GM18517 (cell line): ENCODE measurements at regions not wholly inside any gene's neighbourhood (a gene's known extent, or its start where the extent isn't known, plus 50 kb on each side); places are given as distances from the start of the nearest gene placed in this dataset.

Experiments
- ATAC-seq: cut with Tn5 transposase; IDR thresholded peaks from one replicate; pipeline ENCODE4 v1.9.1; 2021; ENCODE audit warnings: mild to moderate bottlenecking, moderate library complexity; ENCODE audit not compliant: unreplicated experiment

- ATAC-seq = no peak
Observed at GRCh38 chr22:49491726-49492125, 335.9 kb downstream of the BRD1 start.

GRCh38 chr22:49491221-49491635 lies 336.4 kb downstream of the BRD1 start:
- ATAC-seq = no peak

GRCh38 chr22:49490692-49491091 lies 337.0 kb downstream of the BRD1 start:
- no peak for ATAC-seq

DNA sequence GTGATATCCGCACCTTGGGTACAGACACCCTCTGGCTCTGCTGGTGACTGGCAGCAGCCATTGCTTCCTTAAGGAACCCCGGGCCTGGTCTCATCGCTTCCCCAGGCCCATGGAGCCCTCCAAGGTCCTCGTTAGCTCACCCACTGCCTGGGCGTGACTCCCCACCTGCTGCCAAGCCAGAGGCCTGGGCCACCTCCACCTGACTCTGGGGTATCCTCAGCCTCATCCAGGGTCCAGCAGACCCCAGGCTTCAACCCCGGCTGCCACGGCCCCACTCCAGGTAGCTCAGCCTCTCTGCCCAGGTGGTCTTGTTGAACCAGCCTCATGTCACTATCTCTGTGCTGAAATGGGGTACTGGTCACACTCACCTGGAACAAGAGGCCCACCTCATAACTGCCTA lies 337.9 kb downstream of the BRD1 start:
- ATAC-seq = no peak

DNA sequence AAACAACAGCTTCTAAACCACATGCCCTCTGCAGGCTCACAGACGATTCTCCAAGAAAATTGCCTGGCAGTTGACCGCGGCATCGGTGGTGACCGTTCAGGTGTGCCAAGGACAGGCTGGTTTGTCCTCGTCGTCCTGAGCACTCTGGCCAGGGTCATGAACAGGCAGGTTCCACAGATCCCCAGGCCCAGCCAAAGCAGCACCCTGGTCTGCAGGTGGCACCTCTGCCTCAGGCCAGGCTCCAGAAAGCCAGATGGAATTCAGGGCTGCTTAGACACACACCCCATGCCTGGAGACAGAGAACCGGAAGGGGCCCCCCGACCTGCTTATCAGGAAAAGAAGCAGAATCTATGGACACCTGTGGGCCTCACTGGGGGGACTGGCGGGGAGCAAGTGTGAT lies 338.7 kb downstream of the BRD1 start:
- no peak for ATAC-seq

DNA sequence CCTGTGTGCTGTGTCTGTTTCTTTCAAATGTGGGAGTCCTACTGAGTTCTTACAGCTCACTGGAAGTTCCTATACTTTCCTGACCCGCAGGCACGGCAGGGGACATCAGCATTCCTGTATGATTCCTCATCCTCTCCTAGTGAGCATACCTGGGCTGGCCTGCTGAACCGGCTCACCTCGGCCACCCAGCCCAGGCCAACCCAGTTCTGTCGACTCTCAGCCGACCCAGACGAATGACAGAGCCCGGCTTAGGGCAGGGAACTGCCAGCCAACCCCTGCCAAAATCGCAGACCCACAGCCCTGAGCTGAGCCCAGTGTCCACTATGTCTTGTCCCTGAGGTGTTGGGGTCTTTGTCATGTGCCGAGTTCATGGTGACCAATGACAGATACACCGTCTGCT lies 339.7 kb downstream of the BRD1 start:
- ATAC-seq = no peak

DNA sequence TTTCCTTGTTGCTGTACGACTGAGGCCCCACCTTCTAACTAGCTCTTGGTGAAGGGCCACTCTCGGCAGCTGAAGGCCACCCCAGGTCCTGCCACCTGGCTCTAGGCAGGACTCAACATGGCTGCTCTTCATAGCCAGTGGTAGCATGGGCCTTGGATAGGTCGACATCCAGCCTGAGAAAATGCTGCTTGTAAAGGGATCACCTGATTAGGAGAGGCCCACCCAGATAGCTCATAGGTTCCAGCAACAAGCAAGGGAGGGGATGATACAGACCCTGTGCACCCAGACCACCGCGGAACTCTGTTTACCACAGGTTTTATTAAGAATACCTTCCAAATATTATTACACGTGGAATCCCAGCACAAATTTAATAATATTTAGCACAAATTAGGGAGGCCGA lies 341.4 kb downstream of the BRD1 start:
- no peak for ATAC-seq

DNA sequence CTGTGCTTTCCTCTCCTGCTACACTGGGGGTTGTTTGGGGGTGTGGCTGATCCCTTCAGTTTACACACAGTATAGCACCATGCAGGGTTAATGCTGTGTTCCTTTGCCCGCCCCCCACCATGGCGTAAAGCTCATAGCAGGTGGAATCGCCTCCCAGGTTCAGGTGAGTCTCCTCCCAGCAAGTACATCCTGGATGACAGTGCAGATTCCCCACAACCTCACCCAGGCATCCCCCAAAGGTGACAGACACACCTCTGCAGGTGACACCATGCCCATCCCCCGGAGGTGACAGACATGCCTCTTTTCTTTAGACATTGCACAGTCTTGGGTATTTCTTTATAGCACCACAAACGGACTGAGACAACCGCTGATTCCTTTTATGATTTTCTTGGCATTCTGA lies 343.7 kb downstream of the BRD1 start:
- no peak for ATAC-seq

DNA sequence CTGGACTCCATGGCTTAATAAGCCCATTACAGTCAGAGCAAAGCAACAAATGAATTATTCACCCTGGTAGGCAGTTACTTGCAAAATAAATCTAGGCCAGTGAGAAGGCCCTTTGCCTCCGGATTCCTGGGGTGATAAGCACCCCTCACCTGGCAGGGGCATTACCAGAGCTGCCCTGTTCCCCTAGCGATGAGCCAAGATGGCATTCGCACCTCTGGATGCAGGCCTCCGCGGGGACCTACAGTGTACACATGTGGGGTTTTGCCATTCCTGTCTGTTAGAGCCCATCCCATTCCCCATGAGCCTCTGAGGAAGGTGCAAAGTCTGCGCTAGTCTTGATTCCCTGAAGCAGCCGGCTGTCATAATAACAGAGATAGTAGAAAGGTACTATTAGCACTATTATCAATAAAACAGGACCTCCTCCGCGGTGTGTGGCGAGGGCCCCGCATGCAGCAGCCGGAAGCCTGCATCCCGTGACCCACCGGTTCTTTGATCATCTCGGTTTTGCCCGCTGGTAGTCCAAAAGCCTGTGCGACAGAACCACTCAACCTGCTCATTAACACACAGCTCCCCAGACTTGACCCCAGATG lies 344.3 kb downstream of the BRD1 start:
- ATAC-seq = no peak

DNA sequence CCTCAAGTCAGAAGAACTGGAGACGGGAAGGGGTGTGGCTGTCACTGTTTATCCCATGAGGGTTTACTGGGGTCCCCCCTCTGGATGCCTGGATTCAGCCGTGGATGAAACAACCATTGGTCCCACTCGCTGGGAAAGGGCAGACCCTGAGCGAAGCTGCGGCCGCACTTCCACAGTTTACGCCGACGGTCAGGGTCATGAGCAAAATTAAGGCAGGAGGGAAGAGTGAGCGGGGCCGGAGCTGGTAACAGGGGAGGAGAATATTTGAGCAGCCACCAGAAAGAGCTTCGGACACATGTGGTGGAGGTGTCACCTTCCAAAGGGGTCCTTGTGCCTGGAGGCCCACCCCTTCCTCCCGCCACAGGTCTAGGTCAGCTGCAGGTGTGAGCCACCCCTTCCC lies 344.9 kb downstream of the BRD1 start:
- ATAC-seq = no peak

DNA sequence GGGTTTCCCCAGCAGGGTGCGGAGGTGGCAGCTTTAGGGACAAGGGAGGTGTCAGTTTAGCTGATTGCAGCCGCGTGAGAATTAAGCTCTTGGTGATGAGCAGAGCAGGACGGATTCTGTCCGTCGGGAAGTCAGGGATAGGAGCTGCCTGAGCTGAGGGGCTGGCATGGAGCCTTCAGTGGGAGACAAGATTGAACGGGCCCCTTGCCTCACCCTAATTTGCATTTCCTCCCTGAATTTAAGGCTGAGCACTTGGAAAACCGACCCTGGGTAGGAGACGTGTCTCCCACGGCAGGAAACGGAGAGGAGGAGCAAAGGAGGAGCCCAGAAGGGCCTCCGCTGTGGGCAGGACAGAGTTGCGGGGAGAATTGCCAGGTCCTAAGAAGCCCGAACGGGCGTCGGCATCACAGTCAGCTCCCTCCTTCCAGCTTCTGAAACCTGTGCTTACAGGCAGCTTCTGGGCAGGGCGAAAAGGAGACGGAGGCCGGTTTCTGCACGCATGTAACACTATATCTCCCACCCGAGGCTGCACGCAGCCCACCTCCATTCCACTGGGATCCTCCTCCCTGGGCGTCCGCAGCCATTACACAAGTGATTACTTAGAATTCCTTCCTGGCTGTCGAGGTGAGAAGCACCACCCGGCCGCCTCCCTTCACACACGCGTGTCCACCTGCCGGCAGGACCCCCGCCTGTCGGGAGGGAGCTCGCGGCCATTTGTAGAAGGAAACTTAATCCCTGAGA lies 345.8 kb downstream of the BRD1 start:
- ATAC-seq = no peak

- ATAC-seq = no peak
Observed at GRCh38 chr22:49480896-49481658, 346.6 kb downstream of the BRD1 start.

DNA sequence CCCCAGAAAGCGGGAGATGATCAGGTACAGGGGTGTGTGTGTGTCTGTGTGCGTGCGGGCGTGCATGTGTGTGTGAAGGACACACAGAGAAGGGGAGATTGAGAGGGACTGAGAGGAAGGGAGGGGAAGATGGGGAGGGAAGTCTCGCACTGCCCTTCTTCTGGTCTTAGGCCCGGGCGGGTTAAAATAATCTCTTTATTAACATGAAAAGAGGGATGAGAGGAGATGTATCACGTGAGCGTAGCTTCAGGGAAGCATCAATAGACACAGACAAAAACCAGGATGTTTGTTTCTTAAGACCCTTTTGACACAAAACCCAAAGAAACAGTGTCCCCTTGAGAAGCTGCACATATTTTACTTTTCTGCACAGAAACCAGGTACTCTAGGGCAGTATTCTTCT lies 347.3 kb downstream of the BRD1 start:
- ATAC-seq = no peak

DNA sequence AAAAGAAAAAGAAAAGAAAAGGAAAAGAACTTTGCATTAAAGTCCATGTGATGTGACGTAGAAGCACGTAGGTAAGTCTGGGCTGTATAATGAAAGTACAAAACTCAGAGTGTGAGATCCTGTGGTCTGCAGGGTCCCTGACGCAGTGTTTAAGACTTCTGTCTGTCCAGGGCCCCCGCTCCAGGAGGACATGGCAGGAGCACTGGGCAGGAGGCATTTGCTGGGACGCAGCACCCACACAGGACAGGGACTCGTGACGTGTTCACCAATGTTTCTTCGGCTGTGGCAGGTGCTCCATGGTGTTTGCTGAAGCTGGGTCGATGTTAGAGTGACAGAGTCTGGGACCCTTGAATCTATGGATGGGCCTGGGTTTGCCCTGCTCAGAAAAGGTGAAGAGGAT lies 348.1 kb downstream of the BRD1 start:
- no peak for ATAC-seq

DNA sequence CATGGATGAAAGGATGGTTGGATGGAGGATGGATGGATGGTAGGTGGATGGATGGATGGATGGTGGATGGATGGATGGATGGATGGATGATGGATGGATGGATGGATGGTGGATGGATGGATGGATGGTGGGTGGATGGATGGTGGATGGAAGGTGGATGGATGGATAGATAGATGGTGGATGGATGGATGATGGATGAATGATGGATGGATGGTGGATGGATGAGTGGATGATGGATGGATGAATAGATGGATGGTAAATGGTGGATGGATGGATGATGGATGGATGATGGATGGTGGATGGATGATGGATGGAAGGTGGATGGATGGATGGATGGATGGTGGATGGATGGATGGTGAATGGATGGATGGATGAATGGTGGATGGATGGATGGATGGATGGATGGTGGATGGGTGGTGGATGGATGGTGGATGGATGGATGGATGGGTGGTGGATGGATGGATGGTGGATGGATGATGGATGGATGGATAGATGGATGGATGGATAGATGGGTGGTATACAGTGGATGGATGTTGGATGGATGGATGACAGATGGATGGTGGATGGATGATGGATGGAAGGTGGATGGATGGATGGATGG lies 350.8 kb downstream of the BRD1 start:
- ATAC-seq = no peak

GRCh38 chr22:49476176-49476575 lies 351.5 kb downstream of the BRD1 start:
- ATAC-seq = no peak

DNA sequence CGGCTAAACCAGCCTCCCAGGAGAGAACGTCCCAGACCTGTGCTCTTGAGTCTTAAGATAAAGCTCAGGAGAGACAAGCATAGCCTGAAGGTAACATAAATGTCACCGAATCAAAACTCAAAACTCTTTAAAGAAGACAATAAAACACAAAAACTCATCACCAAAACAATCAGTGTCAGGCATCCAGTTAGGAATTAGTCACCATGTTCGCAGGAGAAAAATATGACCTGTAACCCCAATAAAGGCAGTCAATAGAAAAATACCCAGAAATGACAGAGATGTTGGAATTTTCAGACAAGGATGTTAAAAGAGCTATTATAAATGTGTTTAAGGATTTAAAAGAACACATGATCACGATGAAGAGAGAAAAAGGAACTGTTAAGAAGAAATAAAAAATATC lies 352.4 kb downstream of the BRD1 start:
- ATAC-seq = no peak

DNA sequence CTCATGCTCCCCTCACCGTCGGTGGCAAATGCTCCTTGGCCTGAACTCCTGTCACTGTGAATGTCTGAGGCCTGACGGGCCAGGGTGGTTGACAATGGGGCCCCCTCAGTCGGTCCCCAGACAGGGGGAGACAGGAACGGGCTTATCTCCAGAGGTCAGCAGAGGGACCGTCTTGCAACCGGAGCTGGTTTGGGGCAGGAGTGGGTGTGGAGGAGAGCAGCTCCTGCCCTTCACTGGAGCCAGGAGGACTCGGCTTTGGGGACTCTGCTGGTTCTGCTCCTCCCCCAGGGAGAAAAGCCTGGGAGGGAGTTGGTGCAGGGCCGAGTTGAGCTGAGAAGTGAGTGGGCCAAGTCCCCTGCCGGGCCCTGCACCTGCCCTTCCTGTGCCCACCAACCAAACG lies 354.4 kb downstream of the BRD1 start:
- no peak for ATAC-seq

GRCh38 chr22:49470741-49471503 lies 356.8 kb downstream of the BRD1 start:
- no peak for ATAC-seq

DNA sequence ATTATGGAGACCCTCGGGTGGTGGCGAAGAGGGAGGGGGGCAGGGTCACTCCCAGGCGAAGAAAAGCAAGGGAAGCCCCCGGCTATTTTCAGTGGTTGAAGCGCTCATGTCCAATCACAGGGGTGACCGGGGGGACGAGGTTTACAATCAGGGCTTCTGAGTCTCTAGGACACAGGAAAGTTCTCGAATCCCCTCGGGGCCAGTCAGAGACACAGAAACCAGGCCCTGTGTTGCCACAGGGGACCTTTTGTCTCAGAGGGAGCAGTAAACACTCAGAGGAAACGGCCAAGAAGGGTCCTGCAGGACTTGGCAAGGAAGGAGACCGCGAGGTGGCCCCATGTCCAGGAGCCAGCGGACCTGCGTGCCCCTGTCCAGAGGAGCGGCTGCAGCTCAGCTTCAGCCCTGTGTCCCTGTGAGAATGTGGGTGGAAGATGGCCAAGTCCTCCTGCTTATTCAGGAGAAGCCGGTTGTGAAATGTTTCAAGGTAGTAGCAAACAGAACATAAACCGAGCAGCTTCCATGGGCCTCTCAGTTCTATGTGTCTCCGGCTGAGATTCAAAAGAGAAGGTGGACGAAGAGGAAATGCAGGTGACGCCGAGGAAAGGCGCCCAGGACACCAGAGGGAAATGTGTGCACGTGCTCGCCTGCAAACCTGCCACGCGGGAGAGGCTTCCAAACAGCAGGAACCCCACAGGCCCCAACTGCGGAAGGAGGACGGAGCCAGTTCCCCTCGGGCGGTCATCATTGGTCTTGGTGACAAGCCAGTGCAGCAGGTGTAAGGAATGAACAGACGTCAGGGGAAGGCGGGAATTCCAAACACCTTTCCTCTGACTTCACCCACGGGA lies 357.6 kb downstream of the BRD1 start:
- no peak for ATAC-seq
